HFF-Myc (cell line): ENCODE measurements at regions not wholly inside any gene's neighbourhood (a gene's known extent, or its start where the extent isn't known, plus 50 kb on each side); places are given as distances from the start of the nearest gene placed in this dataset.
"Not testable (repeated sequence)": the region's sequence is repeated elsewhere in the genome, so short reads cannot be mapped to it uniquely, and the experiment has no call there.

Experiments used
- DNase-seq: peaks from one replicate; pipeline ENCODE4 v3.0.0-alpha.2; 2011; ENCODE audit warnings: low read depth; ENCODE audit errors: extremely low read depth
- H3K4me3 ChIP-seq: replicated peaks from 2 replicates; pipeline ENCODE4 v1.5.1; 2011; ENCODE audit warnings: low read depth, mild to moderate bottlenecking, control low read depth, low read length
- CTCF ChIP-seq: IDR thresholded peaks from 2 replicates; pipeline ENCODE4 v1.5.1; 2012; ENCODE audit warnings: mild to moderate bottlenecking, low read depth, low read length, control low read depth; ENCODE audit errors: missing control alignments

DNA sequence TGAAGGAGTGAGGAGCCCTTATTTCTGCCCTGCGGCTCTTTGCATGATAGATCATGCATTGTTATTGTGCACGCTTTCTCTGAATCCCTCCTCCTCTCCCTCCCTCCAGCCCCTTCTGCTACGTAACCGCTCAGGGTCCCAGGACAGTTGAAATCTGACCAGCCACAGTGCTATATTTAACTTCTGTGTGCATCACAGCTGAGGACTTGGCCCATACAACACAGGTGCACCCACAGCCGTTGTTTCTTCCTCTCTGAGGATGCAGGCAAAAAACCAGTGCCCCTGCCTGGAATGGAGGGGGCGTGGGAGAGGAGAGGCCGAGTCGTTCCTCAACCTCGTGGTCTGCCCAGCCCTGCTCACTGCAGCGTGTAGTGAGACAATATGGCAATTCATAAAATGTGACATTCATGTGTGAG is 335.6 kb upstream of the CLINT1 start:
- H3K4me3 ChIP-seq, result no peak overlapping the region
- no peak for DNase-seq
- no peak for TF ChIP-seq CTCF

DNA sequence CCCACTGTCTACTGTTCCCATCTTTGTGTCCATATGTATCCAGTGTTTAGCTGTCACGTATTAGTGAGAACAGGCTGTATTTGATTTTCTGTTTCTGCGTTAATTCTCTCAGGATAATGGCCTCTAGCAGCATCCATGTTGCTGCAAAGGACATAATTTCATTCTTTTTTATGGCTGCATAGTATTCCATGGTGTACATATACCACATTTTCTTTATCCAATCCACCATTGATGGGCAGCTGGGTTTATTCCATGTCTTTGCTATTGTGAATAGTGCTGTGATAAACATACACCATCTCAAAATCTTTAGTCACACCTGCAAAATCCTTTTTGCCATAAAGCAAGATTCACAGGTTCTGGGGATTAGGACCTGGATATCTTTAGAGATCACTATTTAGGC is 334.4 kb upstream of the CLINT1 start:
- not testable (repeated sequence) for H3K4me3 ChIP-seq, DNase-seq

DNA sequence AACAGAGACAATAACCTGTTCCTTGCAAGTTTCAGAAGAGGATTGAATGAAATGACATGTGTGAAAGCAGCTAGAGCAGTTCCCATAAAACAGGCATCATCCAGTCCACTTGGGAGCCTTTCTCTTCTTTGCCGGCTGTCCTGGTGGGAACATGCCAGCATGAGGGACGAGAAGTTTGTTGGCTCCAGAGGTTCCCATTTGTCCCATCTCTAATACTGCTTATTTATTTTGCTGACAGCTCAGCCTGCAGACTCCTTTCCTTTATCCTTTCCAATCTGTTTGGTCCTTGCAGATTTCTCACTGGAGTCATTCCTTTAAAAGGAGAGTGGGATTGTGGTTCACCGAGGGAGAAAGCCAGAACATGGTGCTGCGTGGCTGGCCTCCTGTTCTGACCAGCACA is 321.5 kb upstream of the CLINT1 start:
- DNase-seq, result no peak
- H3K4me3 ChIP-seq, result no peak overlapping the region
- TF ChIP-seq CTCF, result no peak

DNA sequence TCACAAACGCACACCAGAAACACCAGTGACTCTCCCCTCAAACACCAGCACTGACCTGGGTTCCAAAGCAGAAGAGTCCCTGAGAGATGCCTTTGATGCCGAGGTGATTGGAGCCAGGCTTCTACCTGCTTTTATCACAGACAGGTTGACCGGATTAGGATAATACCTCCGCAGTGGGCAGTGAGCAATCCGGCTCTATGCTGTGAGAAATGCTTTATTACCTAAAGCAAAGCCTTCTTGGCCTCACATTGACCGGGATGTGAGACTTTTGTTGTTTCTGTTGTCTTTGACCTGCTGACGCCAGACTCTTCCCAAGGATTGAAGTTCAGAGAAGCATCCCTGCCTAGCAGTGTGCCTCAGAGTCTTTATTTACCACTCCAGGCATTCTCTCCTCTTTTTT is 320.3 kb upstream of the CLINT1 start:
- TF ChIP-seq CTCF, result no peak

DNA sequence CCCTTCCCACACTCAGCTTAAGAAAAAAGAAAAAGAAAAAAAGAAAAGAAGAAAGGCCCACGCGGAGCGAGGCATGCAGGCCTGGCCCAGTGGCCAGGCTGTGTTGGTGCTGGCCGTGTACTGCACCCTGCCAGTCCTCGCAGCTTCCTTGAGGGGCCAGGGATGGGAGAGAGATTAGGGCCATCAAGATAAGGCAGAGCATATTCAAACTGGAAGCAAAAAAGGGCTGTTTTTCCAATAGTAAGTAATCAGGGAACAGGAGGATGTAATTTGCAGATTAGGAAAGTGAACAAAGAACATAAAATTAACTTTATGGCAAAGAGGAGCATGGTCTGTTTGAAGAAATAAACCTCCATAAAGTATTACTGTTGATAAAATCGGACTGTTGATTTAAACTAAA is 319.6 kb upstream of the CLINT1 start:
- no peak overlapping the region for H3K4me3 ChIP-seq
- no peak for DNase-seq
- no peak for TF ChIP-seq CTCF

More for the DNA sequence above, 320.3 kb upstream of the CLINT1 start:
- DNase-seq, result no peak
- H3K4me3 ChIP-seq, result no peak overlapping the region

- DNase-seq, result no peak
- H3K4me3 ChIP-seq, result no peak overlapping the region
- no peak for TF ChIP-seq CTCF
Measured at GRCh38 chr5:158177146-158177545, 318.2 kb upstream of the CLINT1 start.

DNA sequence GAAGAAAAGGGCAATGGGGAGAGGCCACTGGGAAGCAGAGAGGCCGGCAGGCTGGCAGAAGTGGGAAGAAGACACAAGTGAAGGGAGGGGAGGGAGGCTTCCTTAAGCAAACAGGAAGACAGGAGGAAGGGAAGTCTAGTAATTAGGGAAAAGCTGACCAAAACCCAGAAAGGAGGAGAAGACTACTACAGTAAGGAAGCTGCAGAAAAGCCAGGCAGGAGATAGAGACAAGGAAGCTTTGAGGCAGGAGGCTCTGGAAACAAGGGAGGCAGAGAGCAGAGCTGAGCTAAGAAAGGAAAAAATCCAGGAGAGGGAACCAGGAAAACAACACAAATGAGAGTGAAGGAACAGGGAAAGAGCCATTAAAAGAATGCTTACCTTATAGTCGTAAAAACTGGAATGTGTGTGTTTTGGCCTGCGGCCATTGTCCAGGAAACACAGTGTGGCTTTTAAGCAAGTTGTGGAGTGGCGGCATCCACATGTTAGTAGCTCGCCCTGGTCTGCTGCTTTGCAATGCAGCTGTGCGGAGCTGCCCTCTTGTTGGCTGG is 317.1 kb upstream of the CLINT1 start:
- no peak for TF ChIP-seq CTCF
- no peak overlapping the region for H3K4me3 ChIP-seq
- DNase-seq, result no peak
